HG03095 (cell line): ENCODE measurements at regions not wholly inside any gene's neighbourhood (a gene's known extent, or its start where the extent isn't known, plus 50 kb on each side); places are given as distances from the start of the nearest gene placed in this dataset.
"Not testable (repeated sequence)": the region's sequence is repeated elsewhere in the genome, so short reads cannot be mapped to it uniquely, and the experiment has no call there.

Source experiments
- ATAC-seq: cut with Tn5 transposase; IDR thresholded peaks from one replicate; pipeline ENCODE4 v1.9.1; 2021; ENCODE audit warnings: moderate library complexity; ENCODE audit not compliant: unreplicated experiment

DNA sequence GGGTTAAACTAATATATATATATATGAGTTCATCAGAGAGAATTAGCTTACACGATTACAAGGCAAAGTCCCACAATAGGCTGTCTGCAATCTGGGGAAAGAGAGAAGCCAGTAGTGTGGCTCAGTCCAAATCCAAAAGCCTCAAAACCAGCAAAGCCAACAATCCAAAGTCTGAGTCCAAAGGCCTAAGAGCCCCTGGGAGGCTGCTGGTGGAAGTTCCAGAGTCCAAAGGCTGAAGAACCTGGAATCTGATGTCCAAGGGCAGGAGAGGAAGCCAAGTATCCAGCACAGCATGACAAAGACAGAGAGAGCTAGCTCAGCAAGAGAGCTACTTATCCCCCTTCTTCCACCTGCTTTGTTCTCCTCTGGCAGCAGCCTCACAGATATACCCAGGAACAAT lies 274.7 kb upstream of the ID4 start:
- no peak for ATAC-seq

DNA sequence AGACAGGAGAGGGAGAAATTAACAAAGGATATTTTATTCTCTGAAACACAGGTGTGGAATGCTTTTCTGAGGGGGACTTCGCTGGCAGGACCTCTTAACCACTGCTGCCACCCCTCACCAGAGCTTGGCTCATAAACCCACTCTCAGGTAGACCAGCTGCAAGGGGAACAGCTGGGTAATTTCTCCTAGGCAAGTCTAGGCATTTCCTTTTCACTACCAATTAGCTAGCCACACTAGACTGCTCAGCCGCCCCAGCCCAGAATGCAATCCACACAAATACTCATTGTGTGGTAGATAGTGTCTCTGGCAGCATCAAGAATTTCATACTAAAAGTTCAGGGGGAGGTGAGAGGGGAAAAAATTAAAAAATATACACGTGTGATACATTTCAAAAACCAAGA lies 267.6 kb upstream of the ID4 start:
- no peak for ATAC-seq

DNA sequence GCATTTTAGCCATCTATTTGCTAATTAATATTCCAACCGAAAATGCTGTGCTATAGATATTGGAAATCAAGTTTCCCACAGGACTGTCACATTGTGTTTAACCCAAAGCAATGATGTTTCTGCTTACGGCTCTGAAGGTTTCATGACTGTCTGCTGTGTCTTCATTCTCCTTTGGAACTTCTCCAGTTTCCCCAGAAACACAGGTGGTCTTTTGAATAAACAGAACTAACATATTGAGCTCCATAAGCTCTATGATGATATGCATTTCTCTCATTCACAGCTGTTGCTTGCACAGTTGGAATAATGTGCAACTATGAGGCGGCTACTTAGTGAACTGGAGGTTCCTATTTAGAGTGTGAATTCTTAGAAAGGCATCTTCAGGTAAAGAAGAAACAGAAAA lies 266.0 kb upstream of the ID4 start:
- ATAC-seq: no peak

DNA sequence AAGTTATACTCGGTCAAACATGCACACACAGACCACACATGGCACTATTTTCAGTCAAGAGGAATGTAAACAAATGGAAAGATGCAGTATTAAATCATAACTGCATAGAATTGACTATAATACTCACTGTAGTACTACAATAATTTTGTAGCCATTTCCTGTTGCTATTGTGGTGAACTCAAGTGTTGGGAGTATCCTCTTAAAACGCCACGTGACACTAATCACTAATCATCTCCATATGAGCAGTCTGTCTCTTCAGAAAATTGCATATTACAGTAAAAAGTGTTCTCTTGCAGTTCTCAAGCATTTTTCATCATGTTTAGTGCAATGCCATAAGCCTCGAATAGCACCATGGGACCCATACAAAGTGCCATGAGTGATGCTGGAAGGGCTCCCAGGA lies 258.7 kb upstream of the ID4 start:
- no peak for ATAC-seq

DNA sequence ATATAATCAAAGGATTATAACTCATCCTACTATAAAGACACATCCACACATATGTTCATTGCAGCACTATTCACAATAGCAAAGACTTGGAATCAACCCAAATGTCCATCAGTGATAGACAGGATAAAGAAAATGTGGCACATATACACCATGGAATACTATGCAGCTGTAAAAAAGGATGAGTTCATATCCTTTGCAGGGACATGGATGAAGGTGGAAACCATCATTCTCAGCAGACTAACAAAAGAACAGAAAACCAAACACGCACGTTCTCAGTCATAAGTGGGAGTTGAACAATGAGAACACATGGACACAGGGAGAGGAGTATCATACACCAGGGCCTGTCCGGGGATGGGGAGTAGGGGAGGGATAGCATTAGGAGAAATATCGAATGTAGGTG lies 253.0 kb upstream of the ID4 start:
- ATAC-seq: not testable (repeated sequence)

DNA sequence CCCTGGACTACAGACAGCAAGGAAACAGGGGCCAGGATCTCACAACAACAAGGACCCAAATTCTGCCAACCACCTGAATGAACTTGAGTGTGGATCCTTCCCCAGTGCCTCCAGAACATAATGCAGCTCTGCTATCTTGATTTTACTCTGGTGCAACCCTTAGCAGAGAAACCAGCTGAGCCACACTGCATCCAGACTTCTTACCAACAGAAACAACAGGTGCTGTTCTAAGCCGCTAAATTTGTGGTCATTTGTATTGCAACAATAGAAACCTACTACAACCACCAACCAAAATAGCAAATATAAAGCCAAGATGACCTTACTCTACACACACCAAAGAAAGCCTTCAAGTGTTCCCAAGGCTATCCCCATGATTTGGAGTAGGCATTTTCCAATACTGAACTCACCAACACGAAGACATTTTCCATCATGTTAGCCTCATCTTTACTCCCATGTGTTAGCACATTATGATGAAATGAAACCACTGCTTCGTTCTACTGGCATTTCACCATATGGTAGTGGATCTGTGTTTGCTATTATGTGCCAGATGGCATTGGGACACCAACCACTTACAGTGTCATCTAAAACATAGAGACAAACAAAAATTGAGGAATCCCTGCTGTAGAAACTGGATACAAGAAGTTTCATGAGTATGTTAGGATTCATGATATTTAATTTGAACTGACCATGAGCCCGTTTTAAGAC lies 249.8 kb upstream of the ID4 start:
- ATAC-seq: no peak

DNA sequence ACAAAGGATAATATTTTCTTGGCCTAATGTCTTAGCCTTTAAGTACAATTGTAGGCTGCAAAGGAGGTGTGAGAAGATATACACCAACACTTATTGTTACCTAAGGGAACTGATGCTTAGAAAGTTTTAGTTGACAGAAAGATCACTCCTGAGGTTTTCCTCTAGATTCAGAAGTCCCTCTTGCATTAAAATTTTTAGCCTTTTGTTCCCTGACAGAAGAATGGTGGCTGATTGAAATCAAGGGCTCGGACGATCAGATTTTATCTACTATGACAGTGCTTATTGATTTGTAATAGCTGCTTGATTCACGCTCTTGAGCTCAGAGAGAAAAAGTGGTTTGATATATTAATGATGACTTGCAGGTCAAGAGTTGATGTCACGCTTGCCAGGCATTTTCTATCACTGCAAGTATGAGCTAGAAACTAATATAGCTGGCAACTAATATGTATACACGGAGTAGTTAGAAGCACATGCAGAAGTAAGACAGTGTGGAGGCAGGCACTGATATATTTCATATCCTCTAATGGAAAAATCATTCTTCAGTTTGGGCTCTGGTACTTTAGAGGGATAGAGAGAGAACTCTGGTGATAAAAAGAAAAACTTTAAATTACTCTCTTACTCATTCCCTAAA lies 246.6 kb upstream of the ID4 start:
- ATAC-seq: no peak

DNA sequence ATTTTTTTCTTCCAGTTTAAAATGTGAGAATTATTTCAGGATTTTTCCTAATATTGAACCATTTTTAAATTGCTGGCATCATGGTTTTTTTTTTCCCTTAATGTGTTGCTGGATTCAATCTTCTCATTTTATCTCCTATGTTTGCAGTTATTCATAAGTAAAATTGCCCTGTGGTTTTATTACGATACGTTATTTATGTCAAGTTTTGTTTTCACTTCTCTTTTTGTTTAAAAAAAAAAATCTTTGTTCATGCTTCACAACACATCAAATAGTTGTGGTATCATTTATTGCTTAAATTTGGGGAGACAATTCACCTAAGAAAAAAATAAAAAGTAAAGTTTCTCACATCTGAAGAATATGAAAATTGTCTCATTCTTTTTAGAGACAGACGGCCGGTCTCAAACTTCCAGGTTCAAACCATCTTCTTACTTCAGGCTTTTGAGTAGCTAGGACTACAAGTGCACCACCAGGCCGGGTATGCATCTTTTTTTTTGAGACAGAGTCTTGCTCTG lies 239.3 kb upstream of the ID4 start:
- no peak for ATAC-seq

DNA sequence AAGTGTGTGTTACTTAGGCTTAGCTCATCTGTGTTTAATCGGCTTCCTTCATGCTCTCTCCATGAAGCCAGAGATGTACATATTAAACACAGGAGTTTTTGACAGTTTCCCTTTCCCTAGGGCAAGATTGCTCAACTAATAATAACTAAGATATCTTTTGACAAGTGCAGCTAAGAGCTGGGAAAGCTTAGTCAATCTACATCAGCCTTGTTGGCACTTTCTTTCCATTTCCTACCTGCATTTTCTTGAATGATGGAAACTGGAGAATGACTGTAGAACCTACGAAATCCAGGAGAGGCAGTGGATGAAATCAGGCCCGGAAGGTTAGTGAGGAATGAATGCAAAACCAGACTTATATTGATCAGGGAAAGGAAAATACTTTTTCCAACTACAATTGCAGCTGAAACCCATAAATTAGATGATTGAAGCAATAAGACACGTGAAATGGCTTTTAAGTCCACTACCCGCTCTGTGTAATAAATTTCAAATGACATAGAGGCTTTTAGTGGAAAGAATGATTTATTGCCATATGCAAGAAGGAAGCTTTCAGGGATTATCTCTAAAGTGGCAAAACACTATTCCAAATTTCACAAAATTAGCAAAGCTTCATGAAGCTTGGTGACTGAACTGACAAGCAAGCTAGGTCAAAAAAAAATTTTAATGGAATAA lies 237.2 kb upstream of the ID4 start:
- ATAC-seq: no peak

DNA sequence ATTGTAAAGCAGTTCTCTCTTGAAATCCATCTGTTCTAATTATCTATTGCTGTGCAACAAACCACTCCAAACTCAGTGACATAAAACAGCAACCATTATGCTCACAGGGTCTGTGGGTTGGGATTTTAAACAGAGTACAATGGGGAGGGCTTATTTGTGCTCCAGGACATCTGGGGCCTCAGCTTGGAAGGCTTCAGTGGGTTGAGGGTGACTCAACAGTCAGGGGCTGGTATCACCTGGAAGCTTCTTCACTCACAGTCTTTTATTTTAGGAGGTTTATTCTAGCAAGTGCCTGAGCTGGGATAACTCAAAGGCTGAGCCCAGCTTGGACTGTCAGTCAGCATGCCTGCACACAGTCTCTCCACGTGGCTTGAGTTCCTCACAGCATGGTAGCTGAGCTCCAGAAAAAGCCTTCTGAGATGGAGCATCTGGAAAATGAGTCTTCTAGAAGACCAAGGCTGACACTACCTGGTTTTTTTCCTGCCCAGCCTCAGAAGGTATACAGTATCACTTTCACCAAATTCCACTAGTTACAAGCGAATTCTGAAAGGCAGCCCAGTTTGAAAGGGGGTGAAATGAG lies 234.6 kb upstream of the ID4 start:
- no peak for ATAC-seq

DNA sequence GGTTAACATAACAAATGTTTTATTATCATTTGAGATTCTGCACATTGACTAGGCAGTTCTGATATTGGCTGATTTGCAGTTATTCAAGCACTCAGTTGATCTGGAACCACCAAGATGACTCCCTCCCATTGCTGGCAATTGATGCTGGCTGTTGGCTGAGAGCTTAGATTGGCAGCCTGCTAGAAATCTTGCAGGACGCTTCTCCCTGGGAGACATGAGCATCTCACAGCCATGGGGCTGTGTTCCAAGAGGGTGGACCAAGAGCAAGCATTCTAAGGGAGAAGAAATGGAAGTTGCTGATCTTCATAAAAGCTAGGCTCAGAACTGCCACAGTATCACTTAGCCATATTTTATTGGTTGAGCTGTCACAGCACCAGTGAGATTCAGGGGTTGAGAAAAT lies 233.4 kb upstream of the ID4 start:
- no peak for ATAC-seq

DNA sequence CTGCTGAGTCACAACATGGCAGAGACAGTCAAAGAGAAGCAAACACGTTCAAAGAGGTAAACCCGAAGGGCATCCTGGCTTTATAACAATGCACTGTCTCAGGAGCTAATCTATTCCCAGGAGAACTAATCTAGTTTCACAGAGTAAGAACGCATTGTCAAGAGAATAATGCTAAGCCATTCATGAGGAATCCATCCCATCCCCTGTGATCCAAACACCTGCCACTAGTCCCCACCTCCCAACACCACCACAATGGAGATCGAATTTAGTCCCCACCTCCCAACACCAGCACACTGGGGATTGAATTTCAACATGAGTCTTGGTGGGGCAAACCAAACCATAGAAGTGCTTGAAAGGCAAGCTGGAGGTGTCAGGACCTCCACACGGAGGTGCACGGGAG lies 231.5 kb upstream of the ID4 start:
- no peak for ATAC-seq

DNA sequence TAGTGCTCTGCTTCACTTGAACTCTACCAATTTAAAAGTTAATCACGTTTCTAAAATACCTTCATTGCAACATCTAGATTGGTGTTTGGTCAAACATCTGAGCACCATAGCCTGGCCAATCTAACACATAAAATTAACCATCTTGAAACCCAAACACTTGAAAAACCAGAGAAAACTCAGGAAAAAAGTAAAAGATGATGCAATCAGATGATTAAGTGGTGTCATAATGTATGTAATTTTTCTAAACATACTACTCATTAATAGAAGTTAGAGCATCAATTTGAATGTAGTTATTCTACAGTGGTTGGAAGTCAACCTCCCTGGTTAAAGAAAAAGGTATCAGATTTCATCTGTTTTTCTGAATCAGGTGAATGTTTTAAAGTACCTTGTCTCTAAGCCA lies 228.6 kb upstream of the ID4 start:
- ATAC-seq: no peak

DNA sequence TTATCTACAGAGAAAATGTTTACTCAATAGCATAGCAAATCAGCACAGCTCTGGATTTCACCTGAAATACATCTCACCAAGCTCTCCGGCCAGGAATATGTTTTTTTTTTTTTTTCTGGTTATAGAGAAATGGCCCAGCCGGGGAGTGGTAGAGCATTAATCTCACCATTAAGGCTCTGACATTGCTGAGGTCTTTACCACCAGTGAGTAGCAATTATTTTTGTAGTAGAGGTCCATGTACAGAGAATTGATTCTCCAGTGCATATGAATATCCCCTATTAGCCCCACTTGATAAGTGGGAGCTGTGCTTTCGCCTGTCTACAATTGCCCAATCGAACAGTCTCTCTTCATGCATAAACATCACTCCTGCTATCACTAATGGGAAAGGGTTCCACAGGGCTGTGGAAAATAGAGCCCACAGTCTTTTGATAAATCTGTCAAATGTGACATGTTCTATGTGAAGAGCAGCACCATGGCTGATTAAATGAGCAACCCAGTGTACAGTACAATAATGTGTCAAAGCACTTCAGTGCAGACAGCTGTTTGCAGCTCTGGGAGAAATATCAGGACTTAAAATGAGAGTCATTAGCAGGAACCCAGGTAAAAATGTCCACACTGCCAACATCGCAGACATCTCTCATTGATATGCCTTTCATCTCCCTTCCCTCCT lies 227.1 kb upstream of the ID4 start:
- no peak for ATAC-seq

DNA sequence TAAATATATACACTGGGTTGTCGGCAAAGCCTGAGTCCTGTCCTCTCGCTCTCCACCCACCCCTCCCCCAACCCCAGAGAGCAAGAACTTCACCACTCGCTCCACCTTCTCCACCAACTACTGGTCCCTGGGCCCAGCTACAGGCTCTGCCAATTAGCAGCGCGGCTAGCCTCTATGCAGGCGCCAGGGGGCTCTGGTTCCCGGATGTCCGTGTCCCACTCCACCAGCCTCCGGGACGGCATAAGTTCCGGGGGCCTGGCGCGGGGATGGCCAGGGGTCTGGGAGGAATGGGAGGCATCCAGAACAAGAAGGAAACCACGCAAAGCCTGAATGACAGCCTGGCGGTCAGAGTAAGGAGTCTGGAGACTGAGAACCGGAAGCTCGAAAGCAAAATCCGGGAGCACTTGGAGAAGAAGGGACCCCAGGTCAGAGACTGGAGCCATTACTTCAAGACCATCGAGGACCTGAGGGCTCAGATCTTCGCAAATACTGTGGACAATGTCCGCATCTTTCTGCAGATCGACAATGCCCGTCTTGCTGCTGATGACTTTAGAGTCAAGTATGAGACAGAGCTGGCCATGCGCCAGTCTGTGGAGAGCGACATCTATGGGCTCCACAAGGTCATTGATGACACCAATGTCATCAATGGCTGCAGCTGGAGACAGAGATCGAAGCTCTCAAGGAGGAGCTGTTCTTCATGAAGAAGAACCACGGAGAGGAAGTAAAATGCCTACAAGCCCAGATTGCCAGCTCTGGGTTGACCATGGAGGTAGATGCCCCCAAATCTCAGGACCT lies 224.3 kb upstream of the ID4 start:
- not testable (repeated sequence) for ATAC-seq

DNA sequence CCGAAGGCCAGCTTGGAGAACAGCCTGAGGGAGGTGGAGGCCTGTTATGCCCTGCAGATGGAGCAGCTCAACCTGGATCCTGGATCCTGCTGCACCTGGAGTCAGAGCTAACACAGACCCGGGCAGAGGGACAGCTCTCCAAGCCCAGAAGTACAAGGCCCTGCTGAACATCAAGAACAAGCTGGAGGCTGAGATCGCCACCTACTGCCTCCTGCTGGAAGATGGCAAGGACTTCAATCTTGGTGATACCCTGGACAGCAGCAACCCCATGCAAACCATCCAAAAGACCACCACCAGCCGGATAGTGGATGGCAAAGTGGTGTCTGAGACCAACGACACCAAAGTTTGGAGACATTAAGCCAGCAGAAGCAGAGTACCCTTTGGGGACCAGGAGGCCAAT lies 223.5 kb upstream of the ID4 start:
- no peak for ATAC-seq

DNA sequence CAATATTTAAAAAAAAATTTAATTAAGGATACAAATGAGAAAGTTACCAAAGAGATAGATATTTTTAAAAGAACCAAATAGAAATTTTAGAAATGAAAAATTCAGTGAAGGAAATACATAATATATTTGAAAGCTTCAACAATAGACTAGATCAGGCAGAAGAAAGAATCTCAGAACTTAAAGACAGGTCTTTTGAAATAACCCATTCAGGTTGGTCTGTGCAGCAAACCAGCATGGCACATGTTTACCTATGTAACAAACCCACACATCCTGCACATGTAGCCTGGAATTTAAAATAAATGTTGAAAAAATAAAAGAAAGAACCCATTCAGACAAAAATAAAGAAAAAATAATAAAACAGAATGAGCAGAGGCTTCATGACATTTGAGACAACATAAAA lies 221.1 kb upstream of the ID4 start:
- no peak for ATAC-seq

DNA sequence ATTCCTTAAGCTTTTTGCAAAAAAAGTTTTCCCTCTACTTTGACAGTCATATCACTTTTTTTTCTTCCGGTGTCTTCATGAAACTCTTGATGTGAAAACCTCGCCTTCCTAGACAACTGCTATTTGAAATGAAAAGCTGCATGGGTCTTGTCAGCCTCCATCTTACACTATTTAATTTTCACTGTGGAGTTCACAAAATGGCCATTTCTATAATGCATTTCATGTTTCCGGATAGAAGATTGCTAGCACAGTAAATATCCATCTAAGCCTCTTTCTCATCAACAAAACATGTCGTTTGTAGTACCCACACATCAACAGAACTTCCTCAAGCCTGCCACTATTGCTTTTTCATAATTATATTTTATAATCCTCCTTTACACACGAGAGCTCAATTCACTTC lies 204.9 kb upstream of the ID4 start:
- no peak for ATAC-seq

DNA sequence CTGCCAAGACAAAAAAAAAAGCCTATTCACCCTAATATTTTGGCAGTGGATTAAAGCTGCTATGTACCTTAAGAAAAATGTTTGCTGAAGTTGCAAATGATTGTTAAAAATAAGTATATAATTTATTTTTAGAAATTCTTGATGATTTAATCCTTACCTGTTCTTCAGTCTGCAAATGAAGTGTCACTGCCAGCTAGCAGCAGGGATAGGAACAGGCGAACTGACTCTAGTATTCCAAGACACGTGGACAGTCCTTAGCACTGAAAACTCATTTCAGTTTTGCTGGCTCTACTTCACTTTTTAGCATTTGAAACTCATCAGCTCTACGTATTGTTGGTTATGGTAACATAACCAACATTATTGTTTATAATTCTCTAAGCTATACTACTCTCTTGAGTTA lies 204.4 kb upstream of the ID4 start:
- no peak for ATAC-seq

DNA sequence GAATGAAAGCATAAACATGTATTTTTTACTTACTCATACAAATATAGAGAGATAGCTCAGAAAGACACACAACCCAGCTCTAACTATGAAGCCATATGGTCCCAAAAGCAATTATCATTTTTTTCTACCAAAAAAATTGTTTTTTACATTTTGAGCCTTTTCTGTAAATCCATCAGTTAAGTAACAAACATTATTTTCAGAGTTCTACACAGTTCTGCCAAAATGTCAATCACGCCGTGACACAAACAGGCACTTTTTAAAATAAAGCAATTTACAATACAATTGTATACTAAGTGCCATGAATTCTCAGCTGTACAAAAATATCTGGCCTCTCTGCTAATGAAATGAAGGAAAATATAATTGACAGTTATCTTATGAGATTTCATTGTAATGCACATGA lies 201.4 kb upstream of the ID4 start:
- ATAC-seq: no peak

DNA sequence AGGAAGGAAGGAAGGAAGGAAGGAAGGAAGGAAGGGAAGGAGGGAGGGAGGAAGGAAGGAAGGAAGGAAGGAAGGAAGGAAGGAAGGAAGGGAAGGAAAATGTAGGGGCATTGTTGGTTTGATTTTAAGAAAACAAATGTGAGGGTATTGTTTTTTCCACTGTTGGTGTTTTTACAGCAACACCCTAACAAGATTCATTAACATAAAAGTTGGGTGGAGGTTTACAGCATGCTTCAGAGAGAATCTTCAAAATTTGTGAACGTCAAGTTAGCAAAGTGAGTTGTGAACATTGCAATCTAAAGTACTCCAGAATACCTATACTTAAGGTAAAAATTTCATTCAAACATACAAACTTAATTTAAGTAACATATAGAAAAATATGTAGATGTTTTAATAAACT lies 200.2 kb upstream of the ID4 start:
- ATAC-seq: no peak
